Dedifferentiated amniotic fluid mesenchymal stem cell (primary cell): ENCODE measurements at regions not wholly inside any gene's neighbourhood (a gene's known extent, or its start where the extent isn't known, plus 50 kb on each side); places are given as distances from the start of the nearest gene placed in this dataset.
"Not testable (repeated sequence)": the region's sequence is repeated elsewhere in the genome, so short reads cannot be mapped to it uniquely, and the experiment has no call there.

Experiments used
- DNase-seq: peaks from one replicate; pipeline ENCODE4 v3.0.0-alpha.2; 2016; ENCODE audit errors: extremely low spot score

GRCh38 chr6:165793287-165793825 lies 130.3 kb upstream of the PDE10A start:
- no peak for DNase-seq

- DNase-seq: no peak
Measured at GRCh38 chr6:165791876-165792437, 128.9 kb upstream of the PDE10A start.

- no peak for DNase-seq
Measured at GRCh38 chr6:165791306-165791705, 128.3 kb upstream of the PDE10A start.

DNA sequence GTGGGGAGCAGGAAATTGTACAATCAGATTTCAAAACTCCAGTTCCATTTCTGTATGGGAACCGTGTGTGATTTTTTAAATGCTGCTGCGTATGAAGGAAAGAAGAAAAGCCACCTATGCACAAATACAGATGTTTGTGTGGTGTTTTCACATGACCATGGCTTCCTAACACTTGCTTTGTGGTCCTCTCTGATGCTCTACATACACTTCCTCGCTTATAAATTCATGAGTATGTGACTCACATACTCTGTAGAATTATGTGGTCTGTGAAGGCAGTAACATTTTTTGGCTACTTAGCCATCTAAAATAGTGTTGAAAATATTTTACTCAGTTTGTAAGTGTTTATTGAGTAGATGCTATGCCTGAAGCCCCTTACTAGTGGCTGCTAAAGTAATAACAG lies 119.8 kb upstream of the PDE10A start:
- DNase-seq: no peak

- DNase-seq: no peak
Measured at GRCh38 chr6:165782134-165782533, 119.1 kb upstream of the PDE10A start.

GRCh38 chr6:165777680-165778079 lies 114.6 kb upstream of the PDE10A start:
- DNase-seq: no peak

DNA sequence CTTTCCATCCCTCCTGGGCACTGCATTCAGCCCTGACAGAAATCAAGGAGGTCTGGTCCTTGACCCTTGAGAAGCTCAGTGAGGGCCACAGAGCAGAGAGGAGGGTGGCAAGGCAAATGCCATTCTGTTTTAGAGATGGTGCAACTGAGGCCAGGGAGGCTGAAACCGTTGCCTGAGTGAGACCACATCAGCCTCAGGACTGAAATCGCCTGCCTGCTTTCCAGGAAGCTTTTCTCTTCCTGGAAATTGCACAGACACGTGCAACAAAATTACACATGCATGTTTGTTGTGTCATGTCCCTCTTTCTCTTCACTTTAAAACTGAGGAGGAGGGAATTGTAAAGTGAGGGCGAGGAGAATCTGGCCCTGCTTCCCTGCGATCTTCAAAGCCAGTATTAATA lies 113.7 kb upstream of the PDE10A start:
- no peak for DNase-seq

GRCh38 chr6:165775721-165776120 lies 112.7 kb upstream of the PDE10A start:
- no peak for DNase-seq

GRCh38 chr6:165774903-165775601 lies 112.0 kb upstream of the PDE10A start:
- DNase-seq: no peak

- DNase-seq: no peak
Measured at GRCh38 chr6:165770397-165771082, 107.5 kb upstream of the PDE10A start.

DNA sequence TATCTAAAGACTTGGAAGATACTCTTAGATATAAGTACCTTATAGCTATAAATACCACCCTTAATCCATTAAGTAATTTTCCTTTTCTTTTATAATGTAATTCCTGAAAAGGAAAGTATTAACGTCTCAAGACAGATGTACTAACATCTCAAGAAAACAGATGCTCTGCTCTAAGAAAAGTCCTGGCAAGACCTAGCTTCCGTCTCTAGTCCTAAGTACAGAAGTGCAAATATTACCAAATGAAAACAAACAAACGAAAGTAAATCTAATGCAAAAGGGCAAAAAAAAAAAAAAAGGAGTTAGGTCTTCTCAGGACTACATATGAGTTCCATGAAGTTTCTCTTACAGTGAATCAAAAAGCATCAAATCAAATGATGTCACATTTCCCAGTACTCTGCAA lies 106.8 kb upstream of the PDE10A start:
- no peak for DNase-seq

GRCh38 chr6:165769401-165769800 lies 106.4 kb upstream of the PDE10A start:
- no peak for DNase-seq

DNA sequence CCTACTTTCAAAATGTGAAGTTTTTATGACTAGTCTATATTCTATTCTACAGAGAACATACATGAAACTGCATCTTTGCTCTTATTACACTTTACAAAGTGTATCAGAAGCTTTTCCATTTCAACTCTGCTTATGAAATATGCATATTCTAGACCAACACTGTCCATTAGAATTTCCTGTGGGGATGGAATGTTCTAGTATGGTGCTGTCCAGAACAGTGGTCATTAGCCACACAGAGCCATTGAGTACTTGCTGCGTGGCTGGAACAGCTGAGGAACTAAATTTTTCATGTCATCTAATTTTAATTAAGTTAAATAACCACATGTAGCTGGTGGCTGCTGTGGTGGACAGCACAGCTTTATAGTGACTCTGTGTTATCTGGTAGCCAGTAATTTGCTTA lies 105.9 kb upstream of the PDE10A start:
- DNase-seq: no peak

DNA sequence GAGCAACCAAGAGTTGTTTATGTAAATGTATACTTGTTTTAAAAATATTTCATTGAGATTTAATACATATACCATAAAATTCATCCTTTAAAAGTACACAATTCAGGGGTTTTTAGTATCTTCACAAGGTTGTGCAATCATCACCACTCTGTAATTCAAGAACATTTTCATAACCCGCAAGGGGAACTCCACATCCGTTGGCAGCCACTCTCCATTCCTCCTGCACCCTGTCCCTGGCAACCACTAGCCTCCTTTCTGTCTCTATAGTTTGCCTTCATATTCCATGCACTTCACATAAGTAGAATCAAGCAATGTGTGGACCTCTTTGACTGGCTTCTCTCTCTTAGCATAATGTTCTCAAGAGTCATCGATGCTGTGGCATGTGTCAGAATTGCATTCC lies 104.2 kb upstream of the PDE10A start:
- DNase-seq: no peak

DNA sequence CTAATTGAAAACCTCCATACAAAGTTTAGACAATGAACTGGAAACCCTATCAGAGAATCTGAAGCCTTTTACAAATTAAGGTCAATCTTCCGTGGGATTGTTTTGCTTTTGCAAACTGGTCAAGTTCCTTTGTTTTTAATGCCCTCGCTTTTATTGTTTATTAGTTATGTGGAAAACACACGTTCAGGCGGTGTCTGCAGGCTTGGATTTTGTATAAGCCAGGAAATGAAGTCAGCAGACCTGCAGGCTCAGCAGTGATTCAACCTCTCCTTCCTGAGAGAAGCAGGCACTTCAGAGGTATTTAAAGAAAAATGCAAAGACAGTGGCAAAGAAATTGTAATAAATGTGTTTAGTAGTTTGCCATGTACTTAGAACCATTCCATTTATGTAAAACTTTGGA lies 103.4 kb upstream of the PDE10A start:
- no peak for DNase-seq

DNA sequence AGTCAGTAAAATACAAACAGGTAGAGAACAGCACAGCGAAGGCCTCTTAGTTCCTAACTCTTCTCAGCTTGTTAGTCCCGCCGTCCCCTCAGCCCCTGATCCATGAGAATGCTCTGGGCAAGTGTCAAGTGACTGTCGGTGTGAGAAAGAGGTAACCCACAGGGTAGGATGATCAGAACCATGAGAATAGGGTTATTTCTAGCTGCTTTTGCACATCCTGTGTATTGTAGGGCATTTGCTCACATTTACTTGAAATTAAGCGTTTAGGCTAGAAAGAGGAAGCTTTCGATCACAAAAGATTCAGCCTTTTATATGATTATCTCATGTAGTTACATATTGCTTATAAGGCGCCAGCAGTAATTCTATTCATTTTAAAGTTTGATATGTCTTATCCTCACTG lies 103.0 kb upstream of the PDE10A start:
- DNase-seq: no peak

GRCh38 chr6:165765256-165765655 lies 102.2 kb upstream of the PDE10A start:
- DNase-seq: not testable (repeated sequence)

GRCh38 chr6:165762876-165763275 lies 99.8 kb upstream of the PDE10A start:
- DNase-seq: no peak

- no peak for DNase-seq
Measured at GRCh38 chr6:165762125-165762524, 99.1 kb upstream of the PDE10A start.

- no peak for DNase-seq
Measured at GRCh38 chr6:165760803-165761185, 97.8 kb upstream of the PDE10A start.

DNA sequence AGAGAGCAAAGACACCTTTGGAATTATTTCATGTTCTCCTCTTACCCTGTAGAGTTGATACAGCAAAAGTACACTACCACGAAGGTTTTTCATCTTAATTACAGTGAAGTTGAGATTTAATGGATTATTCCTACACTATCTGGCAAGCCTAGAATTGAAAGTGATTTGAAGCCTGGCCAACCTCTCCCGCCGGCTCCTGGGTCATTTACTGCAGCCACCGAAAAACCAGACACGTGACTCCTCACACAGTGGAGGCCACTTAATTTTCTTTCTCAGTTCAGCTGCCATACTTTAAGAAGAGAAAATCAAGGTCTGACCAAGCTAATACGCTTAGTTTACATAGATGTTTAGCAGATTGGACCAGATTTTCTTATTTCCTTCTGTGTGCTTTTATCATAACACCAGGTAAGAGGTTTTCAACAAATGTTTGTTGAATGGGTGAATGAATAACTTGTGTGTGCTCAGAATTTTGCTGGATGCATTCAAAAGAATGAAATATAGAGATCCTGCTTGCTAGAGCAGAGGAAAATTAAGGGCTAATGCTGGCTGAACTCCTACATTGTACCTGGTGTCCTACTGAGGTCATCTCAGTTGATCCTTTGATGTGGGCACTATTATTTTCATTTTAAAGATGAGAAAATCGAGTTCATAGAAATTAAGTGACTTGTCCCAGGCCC lies 97.2 kb upstream of the PDE10A start:
- DNase-seq: no peak

- DNase-seq: no peak
Measured at GRCh38 chr6:165758441-165758840, 95.4 kb upstream of the PDE10A start.

GRCh38 chr6:165755583-165755982 lies 92.5 kb upstream of the PDE10A start:
- DNase-seq: no peak
